GM19035 (cell line): ENCODE measurements at regions not wholly inside any gene's neighbourhood (a gene's known extent, or its start where the extent isn't known, plus 50 kb on each side); places are given as distances from the start of the nearest gene placed in this dataset.

ENCODE experiments used
- ATAC-seq: cut with Tn5 transposase; IDR thresholded peaks from one replicate; pipeline ENCODE4 v1.9.1; 2021; ENCODE audit not compliant: unreplicated experiment

- no peak for ATAC-seq
Measured at GRCh38 chr20:50416269-50417022, 93.7 kb upstream of the PTPN1 start.

GRCh38 chr20:50417023-50417329 lies 93.2 kb upstream of the PTPN1 start:
- no peak for ATAC-seq

- ATAC-seq, result no peak
Measured at GRCh38 chr20:50417484-50418235, 92.5 kb upstream of the PTPN1 start.

GRCh38 chr20:50418890-50419642 lies 91.1 kb upstream of the PTPN1 start:
- no peak for ATAC-seq

GRCh38 chr20:50420380-50420779 lies 89.8 kb upstream of the PTPN1 start:
- ATAC-seq, result no peak

GRCh38 chr20:50421356-50422340 lies 88.5 kb upstream of the PTPN1 start:
- ATAC-seq, result no peak

- ATAC-seq, result no peak
Measured at GRCh38 chr20:50423758-50424157, 86.4 kb upstream of the PTPN1 start.

GRCh38 chr20:50425076-50425475 lies 85.1 kb upstream of the PTPN1 start:
- no peak for ATAC-seq

- no peak for ATAC-seq
Measured at GRCh38 chr20:50426866-50427718, 83.1 kb upstream of the PTPN1 start.

- ATAC-seq, result no peak
Measured at GRCh38 chr20:50427719-50428083, 82.5 kb upstream of the PTPN1 start.

GRCh38 chr20:50428097-50428828 lies 81.9 kb upstream of the PTPN1 start:
- ATAC-seq, result no peak

- no peak for ATAC-seq
Measured at GRCh38 chr20:50429412-50429811, 80.8 kb upstream of the PTPN1 start.

- ATAC-seq, result no peak
Measured at GRCh38 chr20:50431066-50431450, 79.1 kb upstream of the PTPN1 start.

GRCh38 chr20:50433001-50433761 lies 77.0 kb upstream of the PTPN1 start:
- ATAC-seq, result no peak

GRCh38 chr20:50434321-50434652 lies 75.9 kb upstream of the PTPN1 start:
- no peak for ATAC-seq

GRCh38 chr20:50434653-50435396 lies 75.4 kb upstream of the PTPN1 start:
- no peak for ATAC-seq

- no peak for ATAC-seq
Measured at GRCh38 chr20:50435397-50436051, 74.7 kb upstream of the PTPN1 start.
